ENCODE measurements at regions not wholly inside any gene's neighbourhood (a gene's known extent, or its start where the extent isn't known, plus 50 kb on each side); places are given as distances from the start of the nearest gene placed in this dataset.
"Not testable (repeated sequence)": the region's sequence is repeated elsewhere in the genome, so short reads cannot be mapped to it uniquely, and the experiment has no call there.

DNA sequence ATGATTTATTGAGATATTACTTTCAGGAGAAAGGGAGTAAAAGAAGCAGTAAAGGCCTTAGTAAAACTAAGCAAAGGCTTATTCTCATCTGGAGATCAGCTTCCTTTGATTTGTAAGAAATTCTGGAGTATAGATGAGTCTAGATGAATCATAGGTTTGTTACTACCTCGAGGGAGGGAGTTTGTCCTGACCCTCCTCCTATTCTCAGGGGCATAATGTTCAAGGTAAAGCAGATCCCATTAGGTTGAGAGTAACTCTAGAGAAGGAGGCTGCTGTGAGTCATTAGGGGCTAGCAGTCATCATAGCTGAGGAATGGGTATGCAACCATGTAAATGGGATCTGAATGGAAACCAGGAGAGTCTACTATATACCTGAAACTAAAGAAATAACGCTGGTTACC is 155.5 kb upstream of the MOCS2 start:
- CTCF ChIA-PET: no interaction called here
- BruUV-seq (replicated peaks): no TSS peak
- POLR2A ChIA-PET (ENCODE audit: low non-redundant PET): no interaction called here

DNA sequence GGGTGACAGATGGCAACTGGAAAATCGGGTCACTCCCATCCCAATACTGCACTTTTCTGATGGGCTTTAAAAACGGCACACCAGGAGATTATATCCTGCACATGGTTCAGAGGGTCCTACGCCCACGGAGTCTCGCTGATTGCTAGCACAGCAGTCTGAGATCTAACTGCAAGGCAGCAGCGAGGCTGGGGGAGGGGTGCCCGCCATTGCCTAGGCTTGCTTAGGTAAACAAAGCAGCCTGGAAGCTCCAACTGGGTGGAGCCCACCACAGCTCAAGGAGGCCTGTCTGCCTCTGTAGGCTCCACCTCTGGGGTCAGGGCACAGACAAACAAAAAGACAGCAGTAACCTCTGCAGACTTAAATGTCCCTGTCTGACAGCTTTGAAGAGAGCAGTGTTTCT is 158.7 kb upstream of the MOCS2 start:
- CTCF ChIA-PET; H3K4me1 ChIP-seq (ENCODE audit: insufficient read depth, low read length, poor library complexity, severe bottlenecking); H3K4me3 ChIP-seq (ENCODE audit: low read depth, low read length, poor library complexity, severe bottlenecking); DNase-seq (ENCODE audit: low spot score); H3K9me3 ChIP-seq (ENCODE audit: low read depth, low read length, poor library complexity, severe bottlenecking); intact Hi-C loops (cut with micrococcal nuclease; ENCODE audit: unreplicated experiment); POLR2A ChIA-PET (ENCODE audit: low non-redundant PET); BruUV-seq (replicated peaks); H3K27me3 ChIP-seq (replicated peaks; ENCODE audit: insufficient read depth, low read depth, low read length, poor library complexity); H3K36me3 ChIP-seq (ENCODE audit: insufficient read depth, low read length, poor library complexity, severe bottlenecking); H3K27ac ChIP-seq (ENCODE audit: low read depth, low read length, poor library complexity, severe bottlenecking): not testable (repeated sequence)

More for the DNA sequence above, 155.5 kb upstream of the MOCS2 start:
- intact Hi-C loops (cut with micrococcal nuclease; ENCODE audit: unreplicated experiment): no loop called here
- Histone ChIP-seq H3K27ac (ENCODE audit: low read depth, low read length, poor library complexity, severe bottlenecking) (no peak overlapping the region), H3K4me3 (ENCODE audit: low read depth, low read length, poor library complexity, severe bottlenecking) (no peak overlapping the region), H3K27me3 (replicated peaks; ENCODE audit: insufficient read depth, low read depth, low read length, poor library complexity) (no peaks in the 10 kb centered on the region), H3K9me3 (ENCODE audit: low read depth, low read length, poor library complexity, severe bottlenecking) (no peaks in the 10 kb centered on the region), H3K36me3 (ENCODE audit: insufficient read depth, low read length, poor library complexity, severe bottlenecking) (no peaks in the 10 kb centered on the region), H3K4me1 (ENCODE audit: insufficient read depth, low read length, poor library complexity, severe bottlenecking) (no peaks in the 10 kb centered on the region)
- no peak for DNase-seq (ENCODE audit: low spot score)
- TF ChIP-seq, protein P1, sequence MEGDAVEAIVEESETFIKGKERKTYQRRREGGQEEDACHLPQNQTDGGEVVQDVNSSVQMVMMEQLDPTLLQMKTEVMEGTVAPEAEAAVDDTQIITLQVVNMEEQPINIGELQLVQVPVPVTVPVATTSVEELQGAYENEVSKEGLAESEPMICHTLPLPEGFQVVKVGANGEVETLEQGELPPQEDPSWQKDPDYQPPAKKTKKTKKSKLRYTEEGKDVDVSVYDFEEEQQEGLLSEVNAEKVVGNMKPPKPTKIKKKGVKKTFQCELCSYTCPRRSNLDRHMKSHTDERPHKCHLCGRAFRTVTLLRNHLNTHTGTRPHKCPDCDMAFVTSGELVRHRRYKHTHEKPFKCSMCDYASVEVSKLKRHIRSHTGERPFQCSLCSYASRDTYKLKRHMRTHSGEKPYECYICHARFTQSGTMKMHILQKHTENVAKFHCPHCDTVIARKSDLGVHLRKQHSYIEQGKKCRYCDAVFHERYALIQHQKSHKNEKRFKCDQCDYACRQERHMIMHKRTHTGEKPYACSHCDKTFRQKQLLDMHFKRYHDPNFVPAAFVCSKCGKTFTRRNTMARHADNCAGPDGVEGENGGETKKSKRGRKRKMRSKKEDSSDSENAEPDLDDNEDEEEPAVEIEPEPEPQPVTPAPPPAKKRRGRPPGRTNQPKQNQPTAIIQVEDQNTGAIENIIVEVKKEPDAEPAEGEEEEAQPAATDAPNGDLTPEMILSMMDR (conservative IDR thresholded peaks at IDR 0.05; ENCODE audit: low read depth, low read length): no peak
- TF ChIP-seq EZH2 (IDR thresholded peaks at IDR 0.05; ENCODE audit: borderline replicate concordance, low read depth, low read length, poor library complexity, severe bottlenecking): no peak

DNA sequence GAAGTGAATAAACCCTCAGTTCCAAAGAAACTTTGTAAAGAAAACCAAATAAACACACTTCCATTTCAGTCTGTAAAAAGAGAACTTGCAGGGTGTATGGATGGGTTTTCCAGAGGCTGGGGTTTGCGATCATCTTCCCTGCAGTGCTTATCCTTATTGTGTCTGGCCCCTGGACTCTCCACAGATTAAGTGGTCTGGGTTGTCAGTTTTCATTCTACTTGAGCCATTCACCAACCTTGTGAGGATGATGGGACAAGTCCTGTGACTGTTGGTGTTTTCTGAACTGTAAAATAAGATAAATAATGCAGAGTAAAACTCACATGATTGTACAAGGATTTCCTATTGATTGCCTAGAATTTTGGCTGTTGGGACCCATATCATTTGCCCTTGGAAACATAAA is 166.1 kb upstream of the MOCS2 start:
- no peak for TF ChIP-seq EZH2 (IDR thresholded peaks at IDR 0.05; ENCODE audit: borderline replicate concordance, low read depth, low read length, poor library complexity, severe bottlenecking)
- TF ChIP-seq, protein P1 (conservative IDR thresholded peaks at IDR 0.05; ENCODE audit: low read depth, low read length): no peak
- CTCF ChIA-PET: no interaction called here

DNA sequence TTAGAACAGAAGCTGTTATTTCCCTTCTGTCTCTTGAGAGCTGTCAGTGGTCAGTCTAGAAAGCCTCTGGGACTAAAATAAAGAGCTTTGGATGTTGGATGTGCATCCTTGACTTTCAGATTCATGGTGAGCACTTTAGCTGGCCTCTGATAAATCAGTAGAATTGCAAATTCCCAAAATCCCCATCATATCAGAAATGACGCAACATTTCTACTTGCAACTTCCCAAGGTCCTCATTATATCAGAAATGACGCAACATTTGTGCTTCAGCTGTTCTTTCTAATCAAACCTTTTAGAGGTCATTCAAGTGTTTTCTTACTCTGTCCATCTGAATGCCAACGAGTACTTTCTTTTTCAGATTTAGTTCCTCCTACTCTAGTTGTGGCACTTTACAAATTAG is 167.3 kb upstream of the MOCS2 start:
- intact Hi-C loops (cut with micrococcal nuclease; ENCODE audit: unreplicated experiment): no loop called here
- H3K36me3 ChIP-seq (ENCODE audit: insufficient read depth, low read length, poor library complexity, severe bottlenecking): no peaks in the 10 kb centered on the region
- H3K9me3 ChIP-seq (ENCODE audit: low read depth, low read length, poor library complexity, severe bottlenecking): no peaks in the 10 kb centered on the region
- CTCF ChIA-PET: no interaction called here
- H3K27ac ChIP-seq (ENCODE audit: low read depth, low read length, poor library complexity, severe bottlenecking): no peak overlapping the region
- H3K4me3 ChIP-seq (ENCODE audit: low read depth, low read length, poor library complexity, severe bottlenecking): no peak overlapping the region
- TF ChIP-seq, protein P1 (conservative IDR thresholded peaks at IDR 0.05; ENCODE audit: low read depth, low read length): no peak
- TF ChIP-seq EZH2 (IDR thresholded peaks at IDR 0.05; ENCODE audit: borderline replicate concordance, low read depth, low read length, poor library complexity, severe bottlenecking): no peak
- BruUV-seq (replicated peaks): no TSS peak
- H3K4me1 ChIP-seq (ENCODE audit: insufficient read depth, low read length, poor library complexity, severe bottlenecking): no peaks in the 10 kb centered on the region
- H3K27me3 ChIP-seq (replicated peaks; ENCODE audit: insufficient read depth, low read depth, low read length, poor library complexity): no peaks in the 10 kb centered on the region
- no peak for DNase-seq (ENCODE audit: low spot score)
- POLR2A ChIA-PET (ENCODE audit: low non-redundant PET): no interaction called here

More for the DNA sequence above, 166.1 kb upstream of the MOCS2 start:
- DNase-seq (ENCODE audit: low spot score): no peak
- BruUV-seq (replicated peaks): no TSS peak
- POLR2A ChIA-PET (ENCODE audit: low non-redundant PET): no interaction called here
- Histone ChIP-seq H3K4me3 (ENCODE audit: low read depth, low read length, poor library complexity, severe bottlenecking) (no peak overlapping the region), H3K9me3 (ENCODE audit: low read depth, low read length, poor library complexity, severe bottlenecking) (no peaks in the 10 kb centered on the region), H3K27me3 (replicated peaks; ENCODE audit: insufficient read depth, low read depth, low read length, poor library complexity) (no peaks in the 10 kb centered on the region), H3K4me1 (ENCODE audit: insufficient read depth, low read length, poor library complexity, severe bottlenecking) (no peaks in the 10 kb centered on the region), H3K36me3 (ENCODE audit: insufficient read depth, low read length, poor library complexity, severe bottlenecking) (no peaks in the 10 kb centered on the region), H3K27ac (ENCODE audit: low read depth, low read length, poor library complexity, severe bottlenecking) (no peak overlapping the region)
- intact Hi-C loops (cut with micrococcal nuclease; ENCODE audit: unreplicated experiment): no loop called here
